ENCODE measurements at regions not wholly inside any gene's neighbourhood (a gene's known extent, or its start where the extent isn't known, plus 50 kb on each side); places are given as distances from the start of the nearest gene placed in this dataset.

DNA sequence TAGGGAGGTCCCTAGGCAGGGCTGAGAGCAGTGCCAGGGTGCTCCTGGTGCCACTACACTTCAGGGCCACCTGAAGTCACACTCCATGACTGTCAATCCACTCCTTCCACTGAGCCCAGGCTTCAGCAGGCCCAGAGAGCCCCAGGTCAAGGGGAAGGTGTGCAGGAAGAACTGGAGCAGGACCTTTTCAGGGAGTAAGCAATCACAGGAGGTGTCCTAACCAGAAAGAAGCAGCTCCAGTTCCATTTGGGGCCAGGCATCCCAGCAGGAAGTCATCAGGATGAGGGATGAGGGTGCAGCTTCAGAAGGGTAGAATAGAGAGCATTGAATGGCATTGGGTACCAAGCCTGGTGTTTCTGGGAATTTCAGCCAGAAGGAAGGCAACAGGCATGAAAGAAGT, 556.5 kb downstream of the INSC start:
- no peak for DNase-seq (ENCODE audit: low spot score)
- TF ChIP-seq, protein P1, sequence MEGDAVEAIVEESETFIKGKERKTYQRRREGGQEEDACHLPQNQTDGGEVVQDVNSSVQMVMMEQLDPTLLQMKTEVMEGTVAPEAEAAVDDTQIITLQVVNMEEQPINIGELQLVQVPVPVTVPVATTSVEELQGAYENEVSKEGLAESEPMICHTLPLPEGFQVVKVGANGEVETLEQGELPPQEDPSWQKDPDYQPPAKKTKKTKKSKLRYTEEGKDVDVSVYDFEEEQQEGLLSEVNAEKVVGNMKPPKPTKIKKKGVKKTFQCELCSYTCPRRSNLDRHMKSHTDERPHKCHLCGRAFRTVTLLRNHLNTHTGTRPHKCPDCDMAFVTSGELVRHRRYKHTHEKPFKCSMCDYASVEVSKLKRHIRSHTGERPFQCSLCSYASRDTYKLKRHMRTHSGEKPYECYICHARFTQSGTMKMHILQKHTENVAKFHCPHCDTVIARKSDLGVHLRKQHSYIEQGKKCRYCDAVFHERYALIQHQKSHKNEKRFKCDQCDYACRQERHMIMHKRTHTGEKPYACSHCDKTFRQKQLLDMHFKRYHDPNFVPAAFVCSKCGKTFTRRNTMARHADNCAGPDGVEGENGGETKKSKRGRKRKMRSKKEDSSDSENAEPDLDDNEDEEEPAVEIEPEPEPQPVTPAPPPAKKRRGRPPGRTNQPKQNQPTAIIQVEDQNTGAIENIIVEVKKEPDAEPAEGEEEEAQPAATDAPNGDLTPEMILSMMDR (IDR thresholded peaks at IDR 0.05; ENCODE audit: extremely low read depth, missing control alignments), result no peak

DNA sequence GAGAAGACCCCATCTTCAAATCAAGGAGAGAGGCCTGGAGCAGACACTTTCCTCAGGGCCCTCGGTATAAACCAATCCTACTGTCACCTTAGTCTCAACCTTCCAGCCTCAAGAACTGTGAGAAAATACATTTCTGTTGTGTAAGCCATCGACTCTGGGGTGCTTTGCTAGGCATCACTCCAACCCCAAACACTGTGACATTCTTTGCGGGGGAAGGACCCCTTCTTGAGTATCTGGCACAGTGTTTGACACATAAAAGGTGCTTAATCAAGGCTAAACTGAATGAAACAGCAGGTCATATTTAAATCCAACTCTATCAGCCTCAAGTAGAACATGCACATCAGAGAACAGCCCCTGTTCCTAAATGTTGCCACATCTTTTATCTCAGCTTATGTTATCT, 558.1 kb downstream of the INSC start:
- TF ChIP-seq, protein P1 (IDR thresholded peaks at IDR 0.05; ENCODE audit: extremely low read depth, missing control alignments), result no peak
- DNase-seq (ENCODE audit: low spot score), result no peak

DNA sequence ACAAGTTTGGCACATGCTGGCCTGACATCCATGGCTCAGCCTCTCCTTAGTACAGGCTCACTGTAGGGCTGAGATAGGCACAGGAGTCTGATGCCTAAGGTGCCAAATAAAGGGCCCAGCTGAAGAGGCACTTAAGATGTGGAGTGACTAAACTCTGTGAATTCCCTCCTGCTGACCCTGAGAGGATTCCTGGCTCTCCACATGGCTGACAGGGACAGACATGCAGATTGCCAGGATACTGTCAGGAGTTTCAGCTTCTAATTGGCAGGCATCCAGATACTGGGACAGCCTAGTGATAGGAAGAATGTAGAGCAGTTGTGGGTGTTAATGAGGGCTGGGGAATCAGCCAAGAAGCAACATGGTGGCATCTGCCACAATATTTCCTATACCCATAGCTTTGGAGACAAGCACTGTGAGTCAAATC, 558.7 kb downstream of the INSC start:
- TF ChIP-seq, protein P1 (IDR thresholded peaks at IDR 0.05; ENCODE audit: extremely low read depth, missing control alignments), result no peak
- DNase-seq (ENCODE audit: low spot score), result no peak

DNA sequence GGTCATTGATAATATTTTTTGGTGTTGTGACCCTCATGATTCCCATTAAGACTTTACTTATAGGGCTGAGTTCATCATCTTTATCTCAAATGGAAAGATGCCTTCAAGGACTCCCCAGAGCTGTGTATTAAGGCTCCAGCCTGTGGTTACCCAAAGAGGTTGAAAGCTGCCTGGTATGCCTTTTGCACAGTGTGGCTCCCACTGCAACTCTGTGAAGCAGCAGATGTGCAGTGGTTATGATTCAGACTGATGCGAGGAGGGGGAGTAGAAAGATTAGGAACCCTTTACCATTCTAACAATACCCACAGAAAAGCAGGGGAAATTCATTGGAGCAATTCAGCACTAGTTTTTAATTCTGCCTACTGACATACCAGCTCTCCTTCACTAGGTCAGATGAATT, 560.0 kb downstream of the INSC start:
- TF ChIP-seq, protein P1 (IDR thresholded peaks at IDR 0.05; ENCODE audit: extremely low read depth, missing control alignments), result no peak
- DNase-seq (ENCODE audit: low spot score), result no peak

DNA sequence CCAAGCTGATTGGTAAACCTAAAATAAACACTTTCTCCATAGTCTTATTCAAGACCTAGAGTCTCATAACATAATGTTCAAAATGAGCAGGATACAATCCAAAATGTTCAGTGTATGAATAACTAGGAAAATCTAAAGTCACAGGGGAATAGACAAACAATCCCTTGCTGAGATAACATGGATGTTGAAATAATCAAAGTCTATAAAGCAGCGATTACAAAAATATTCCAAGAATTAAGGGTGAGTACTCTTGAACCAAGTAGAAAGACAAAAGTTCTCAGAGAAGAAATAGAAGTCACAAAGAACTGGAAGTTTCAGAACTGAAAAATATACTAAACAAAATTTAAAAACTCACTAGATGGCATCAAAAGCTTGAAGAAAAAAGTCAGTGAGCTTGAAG, 561.0 kb downstream of the INSC start:
- no peak for DNase-seq (ENCODE audit: low spot score)
- TF ChIP-seq, protein P1 (IDR thresholded peaks at IDR 0.05; ENCODE audit: extremely low read depth, missing control alignments), result no peak

DNA sequence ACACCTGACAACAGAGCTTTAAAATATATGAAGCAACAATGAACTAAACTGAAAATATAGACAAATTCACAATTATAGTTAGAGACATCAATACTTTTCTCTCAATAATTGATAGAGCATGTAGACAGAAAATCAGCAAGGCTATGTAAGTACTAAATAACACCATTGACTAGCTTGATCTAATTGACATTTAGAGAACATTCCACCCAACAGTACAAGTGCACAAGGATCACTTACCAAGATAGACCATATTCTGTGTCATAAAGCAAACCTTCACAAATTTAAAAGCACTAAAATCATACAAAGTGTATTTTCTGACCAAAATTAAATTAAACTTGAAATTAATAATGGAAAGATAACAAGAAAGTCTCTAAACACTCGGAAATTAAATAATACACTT, 562.5 kb downstream of the INSC start:
- no peak for DNase-seq (ENCODE audit: low spot score)
- TF ChIP-seq, protein P1 (IDR thresholded peaks at IDR 0.05; ENCODE audit: extremely low read depth, missing control alignments), result no peak

DNA sequence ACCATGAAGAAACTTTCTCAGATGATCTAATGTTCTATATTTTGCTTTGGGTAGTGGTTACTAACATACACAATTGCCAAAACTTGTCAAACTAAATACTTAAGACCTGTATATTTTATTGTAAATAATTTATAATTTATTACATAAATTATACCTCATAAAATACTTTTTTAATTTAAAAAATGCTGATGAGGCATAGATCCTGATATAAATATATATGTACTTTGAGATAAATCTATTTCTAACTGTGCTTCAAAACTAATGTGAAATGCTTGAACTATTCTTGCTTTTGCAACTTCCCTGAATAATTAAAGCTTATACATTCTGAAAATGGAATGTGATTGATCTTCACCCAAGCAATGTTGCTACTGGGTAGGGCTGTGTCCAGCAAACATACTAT, 568.8 kb downstream of the INSC start:
- no peak for DNase-seq (ENCODE audit: low spot score)
- TF ChIP-seq, protein P1 (IDR thresholded peaks at IDR 0.05; ENCODE audit: extremely low read depth, missing control alignments), result no peak

Data from GM20000 (cell line).